Natural killer cell treated with Interleukin-12 subunit alpha and Interleukin-12 subunit beta and Interleukin-15 and Interleukin-18, amount 100 ng/mL, for 72 hours (primary cell): ENCODE measurements at regions not wholly inside any gene's neighbourhood (a gene's known extent, or its start where the extent isn't known, plus 50 kb on each side); places are given as distances from the start of the nearest gene placed in this dataset.
"Not testable (repeated sequence)": the region's sequence is repeated elsewhere in the genome, so short reads cannot be mapped to it uniquely, and the experiment has no call there.

Experiments used
- ATAC-seq, 2 donors: fragments of 150-1000 bp; cut with Tn5 transposase in 1 of 2; sonication (Bioruptor Pico), chemical (Tn5 transposase) in 1 of 2; 2 replicates each; pipeline ENCODE4 v1.10.0; 2021
- DNase-seq: peaks from one replicate; pipeline ENCODE4 v3.0.0; 2022; ENCODE audit warnings: low spot score
- H3K27ac Mint-ChIP-seq, 2 donors: 1 replicate in 1 of 2; 2 replicates in 1 of 2; pipeline ENCODE4 v1.8.0; 2022; ENCODE audit warnings: mixed read lengths in 2 of 2, mild to moderate bottlenecking in 1 of 2, moderate library complexity in 1 of 2
- H3K27me3 Mint-ChIP-seq, 2 donors: 1 replicate in 1 of 2; 2 replicates in 1 of 2; pipeline ENCODE4 v1.8.0; 2022; ENCODE audit warnings: mixed read lengths in 2 of 2
- H3K36me3 Mint-ChIP-seq: one replicate; pipeline ENCODE4 v1.8.0; 2022; ENCODE audit warnings: mixed read lengths
- H3K4me1 Mint-ChIP-seq, 2 donors: 1 replicate in 1 of 2; 2 replicates in 1 of 2; pipeline ENCODE4 v1.8.0; 2022; ENCODE audit warnings: low read depth in 2 of 2, mixed read lengths in 2 of 2, mild to moderate bottlenecking in 1 of 2
- H3K4me3 Mint-ChIP-seq: one replicate; pipeline ENCODE4 v1.8.0; 2022; ENCODE audit warnings: mixed read lengths
- H3K9me3 Mint-ChIP-seq: 2 replicates; pipeline ENCODE4 v1.8.0; 2022; ENCODE audit warnings: mixed read lengths

GRCh38 chr16:13351601-13352217 lies 450.3 kb downstream of the SHISA9 start:
- no peaks in the 10 kb centered on the region for H3K4me1 Mint-ChIP-seq
- H3K27me3 Mint-ChIP-seq, result no peaks in the 10 kb centered on the region
- DNase-seq (no peak), ATAC-seq (no peak)
- H3K36me3 Mint-ChIP-seq, result no peaks in the 10 kb centered on the region
- peaks cover 15% of the 10 kb centered on the region for H3K9me3 Mint-ChIP-seq
- H3K4me3 Mint-ChIP-seq, result no peak overlapping the region
- no peak overlapping the region for H3K27ac Mint-ChIP-seq

GRCh38 chr16:13352796-13353195 lies 451.4 kb downstream of the SHISA9 start:
- not testable (repeated sequence) for H3K36me3 Mint-ChIP-seq, H3K27ac Mint-ChIP-seq, ATAC-seq, H3K27me3 Mint-ChIP-seq, DNase-seq, H3K4me1 Mint-ChIP-seq, H3K4me3 Mint-ChIP-seq
- peaks cover 22% of the 10 kb centered on the region for H3K9me3 Mint-ChIP-seq

- not testable (repeated sequence) for H3K4me3 Mint-ChIP-seq, ATAC-seq, H3K27ac Mint-ChIP-seq, H3K4me1 Mint-ChIP-seq, H3K27me3 Mint-ChIP-seq, DNase-seq
- H3K9me3 Mint-ChIP-seq, result peaks cover 25% of the 10 kb centered on the region
- peaks cover 12% of the 10 kb centered on the region for H3K36me3 Mint-ChIP-seq
Measured at GRCh38 chr16:13357842-13358241, 456.4 kb downstream of the SHISA9 start.

- Mint-ChIP-seq H3K36me3 (peaks cover 12% of the 10 kb centered on the region), H3K4me3 (no peak overlapping the region)
Measured at GRCh38 chr16:13359835-13360234, 458.4 kb downstream of the SHISA9 start.

DNA sequence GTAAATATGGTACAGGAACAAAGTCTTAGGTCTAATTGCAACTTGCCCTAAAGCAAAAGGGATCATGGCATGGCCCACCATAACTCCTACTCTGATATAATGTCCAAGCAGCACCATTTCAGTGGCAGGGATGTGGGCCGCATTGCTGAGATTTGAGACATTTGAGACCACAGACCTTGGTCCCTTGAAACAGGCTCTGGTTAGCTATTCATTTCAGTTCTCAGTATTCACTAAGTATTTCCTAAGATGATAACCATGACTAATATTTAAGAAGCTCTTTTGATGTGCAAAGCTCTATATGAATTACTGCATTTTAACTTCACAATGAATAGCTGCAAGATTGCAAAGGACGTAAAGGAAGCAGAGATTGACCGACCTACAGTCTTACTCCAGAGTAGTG lies 471.0 kb downstream of the SHISA9 start:
- DNase-seq (no peak), ATAC-seq (no peak)
- H3K4me1 Mint-ChIP-seq, result no peaks in the 10 kb centered on the region
- no peak overlapping the region for H3K27ac Mint-ChIP-seq
- H3K9me3 Mint-ChIP-seq, result peaks cover 5% of the 10 kb centered on the region
- no peak overlapping the region for H3K4me3 Mint-ChIP-seq
- H3K27me3 Mint-ChIP-seq, result no peaks in the 10 kb centered on the region
- peaks cover 5% of the 10 kb centered on the region for H3K36me3 Mint-ChIP-seq

More at GRCh38 chr16:13359835-13360234, 458.4 kb downstream of the SHISA9 start:
- Mint-ChIP-seq H3K27me3 (no peaks in the 10 kb centered on the region), H3K4me1 (no peaks in the 10 kb centered on the region), H3K27ac (no peak overlapping the region), H3K9me3 (peaks cover 18% of the 10 kb centered on the region)
- DNase-seq (no peak), ATAC-seq (no peak)

GRCh38 chr16:13376174-13376573 lies 474.8 kb downstream of the SHISA9 start:
- DNase-seq, result no peak
- Mint-ChIP-seq H3K27ac (no peak overlapping the region), H3K27me3 (no peaks in the 10 kb centered on the region), H3K4me3 (no peak overlapping the region), H3K9me3 (peaks cover 13% of the 10 kb centered on the region), H3K36me3 (peaks cover 5% of the 10 kb centered on the region), H3K4me1 (no peaks in the 10 kb centered on the region)
- no peak for ATAC-seq

DNA sequence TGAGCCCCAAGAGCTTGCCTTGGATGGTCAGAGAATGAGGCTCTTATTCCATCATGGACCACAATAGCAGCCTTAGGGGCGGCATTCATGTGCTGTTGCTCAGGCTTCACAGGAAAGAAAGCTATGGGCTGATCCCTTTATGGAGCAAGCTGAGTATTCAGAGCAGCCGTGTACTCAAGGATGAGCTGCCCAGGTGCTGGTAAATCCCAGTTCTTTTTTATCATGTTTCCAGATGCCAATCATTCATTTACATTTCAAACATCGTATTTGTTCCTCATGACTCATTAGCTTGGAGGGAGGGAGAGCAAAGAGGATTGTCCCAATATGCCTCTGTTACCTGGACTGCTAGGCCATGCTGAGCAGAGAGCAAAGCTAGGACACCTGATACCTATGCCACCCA lies 475.7 kb downstream of the SHISA9 start:
- Mint-ChIP-seq H3K36me3 (peaks cover 5% of the 10 kb centered on the region), H3K27ac (no peak overlapping the region), H3K4me1 (no peaks in the 10 kb centered on the region), H3K4me3 (no peak overlapping the region), H3K9me3 (peaks cover 14% of the 10 kb centered on the region), H3K27me3 (no peaks in the 10 kb centered on the region)
- DNase-seq (no peak), ATAC-seq (no peak)

GRCh38 chr16:13378151-13378550 lies 476.8 kb downstream of the SHISA9 start:
- ATAC-seq (no peak), DNase-seq (no peak)
- H3K27me3 Mint-ChIP-seq, result no peaks in the 10 kb centered on the region
- H3K36me3 Mint-ChIP-seq, result peaks cover 10% of the 10 kb centered on the region
- no peak overlapping the region for H3K4me3 Mint-ChIP-seq
- H3K9me3 Mint-ChIP-seq, result peaks cover 18% of the 10 kb centered on the region
- no peaks in the 10 kb centered on the region for H3K4me1 Mint-ChIP-seq
- no peak overlapping the region for H3K27ac Mint-ChIP-seq

- H3K4me3 Mint-ChIP-seq, result no peak overlapping the region
- ATAC-seq (no peak), DNase-seq (no peak)
- no peak overlapping the region for H3K27ac Mint-ChIP-seq
- H3K9me3 Mint-ChIP-seq, result peaks cover 20% of the 10 kb centered on the region
- H3K27me3 Mint-ChIP-seq, result no peaks in the 10 kb centered on the region
- peaks cover 11% of the 10 kb centered on the region for H3K36me3 Mint-ChIP-seq
- no peaks in the 10 kb centered on the region for H3K4me1 Mint-ChIP-seq
Measured at GRCh38 chr16:13379266-13379665, 477.9 kb downstream of the SHISA9 start.

GRCh38 chr16:13385156-13386040 lies 484.0 kb downstream of the SHISA9 start:
- not testable (repeated sequence) for ATAC-seq, H3K4me1 Mint-ChIP-seq, H3K27me3 Mint-ChIP-seq, H3K27ac Mint-ChIP-seq, DNase-seq, H3K4me3 Mint-ChIP-seq
- peaks cover 26% of the 10 kb centered on the region for H3K9me3 Mint-ChIP-seq
- peaks cover 13% of the 10 kb centered on the region for H3K36me3 Mint-ChIP-seq

DNA sequence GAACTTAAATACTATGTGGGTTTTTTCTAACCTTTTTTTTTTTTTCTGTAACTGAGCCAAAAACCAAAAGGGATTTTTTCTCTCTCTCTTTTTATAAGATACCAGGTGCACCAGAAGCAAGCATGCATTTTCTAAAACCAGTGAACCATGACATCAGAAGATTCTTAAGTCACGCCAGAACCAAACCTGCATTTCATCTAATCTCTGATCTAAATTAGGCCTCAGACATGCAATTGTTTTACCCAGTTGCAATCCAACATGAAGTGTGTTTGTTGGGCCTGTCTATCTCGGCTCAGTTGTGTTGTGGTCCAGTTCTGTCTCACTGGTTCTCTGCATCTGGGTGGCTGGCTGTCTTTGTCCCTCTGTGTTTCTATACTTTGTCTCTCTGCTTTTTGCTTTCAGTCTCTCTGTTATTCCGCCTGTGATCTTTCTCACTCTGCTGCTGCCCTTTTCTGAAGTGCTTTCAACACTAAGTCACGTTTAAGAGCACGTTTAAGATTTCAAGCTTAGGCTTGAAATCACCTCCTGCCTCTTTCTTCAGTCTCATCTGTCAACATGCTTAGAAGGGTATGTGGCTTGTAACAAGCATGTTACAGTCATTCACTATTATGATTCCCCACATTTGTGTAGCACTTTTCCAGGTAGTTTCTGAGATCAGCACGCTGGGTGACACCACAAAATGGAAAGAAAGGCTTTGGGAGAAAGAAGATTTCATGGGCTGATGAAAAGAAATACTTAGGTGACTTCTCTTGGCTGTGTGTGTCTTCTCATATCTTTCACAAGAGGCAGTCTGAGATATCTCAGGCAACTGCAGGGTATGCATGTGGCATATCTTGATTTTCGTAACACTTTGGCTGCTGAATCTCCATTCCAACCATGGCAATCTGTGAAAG lies 488.9 kb downstream of the SHISA9 start:
- no peak for ATAC-seq
- no peak overlapping the region for H3K27ac Mint-ChIP-seq
- peaks cover 0 to 6% of the 10 kb centered on the region in 2 donors for H3K27me3 Mint-ChIP-seq
- no peaks in the 10 kb centered on the region for H3K4me1 Mint-ChIP-seq
- H3K4me3 Mint-ChIP-seq, result no peak overlapping the region
- peaks cover 15% of the 10 kb centered on the region for H3K9me3 Mint-ChIP-seq
- H3K36me3 Mint-ChIP-seq, result no peaks in the 10 kb centered on the region
- no peak for DNase-seq

DNA sequence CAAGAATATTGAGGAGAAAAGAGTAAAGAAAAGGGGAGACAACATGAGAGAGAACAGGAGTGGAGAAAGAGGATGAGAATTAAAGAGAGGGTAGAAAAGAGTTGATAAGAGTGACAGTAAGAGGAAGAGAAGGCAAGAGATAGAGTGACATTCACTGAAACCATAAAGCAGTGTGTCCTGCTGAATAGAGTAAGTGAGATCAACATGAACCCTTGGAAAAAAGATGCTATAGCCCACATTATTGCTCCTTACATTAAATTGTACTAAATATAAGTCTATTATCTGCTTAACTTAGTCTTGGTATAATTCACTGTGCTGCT lies 489.5 kb downstream of the SHISA9 start:
- peaks cover 11% of the 10 kb centered on the region for H3K9me3 Mint-ChIP-seq
- H3K4me1 Mint-ChIP-seq, result no peaks in the 10 kb centered on the region
- ATAC-seq (no peak), DNase-seq (no peak)
- H3K4me3 Mint-ChIP-seq, result no peak overlapping the region
- H3K27ac Mint-ChIP-seq, result no peak overlapping the region
- H3K36me3 Mint-ChIP-seq, result no peaks in the 10 kb centered on the region
- peaks cover 0 to 6% of the 10 kb centered on the region in 2 donors for H3K27me3 Mint-ChIP-seq

DNA sequence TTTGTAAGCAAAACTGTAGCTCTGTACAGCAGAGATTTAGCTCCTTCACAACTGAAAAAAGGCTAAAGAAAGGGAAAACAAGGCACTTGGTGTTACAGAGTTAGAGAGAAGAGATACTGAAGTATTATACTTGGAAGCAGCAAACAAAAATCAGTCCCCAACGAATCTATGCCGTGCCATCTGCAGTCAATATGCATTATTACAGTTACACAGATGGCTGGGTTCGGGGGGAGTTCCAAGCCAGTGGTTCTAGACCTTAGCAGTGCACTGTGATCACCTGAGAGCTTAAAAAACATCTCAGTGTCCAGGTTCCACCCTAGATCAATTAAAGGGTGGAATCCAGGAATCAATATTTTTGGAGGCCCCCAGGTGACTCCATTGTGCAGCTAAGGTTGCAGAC lies 489.9 kb downstream of the SHISA9 start:
- ATAC-seq, result no peak
- peaks cover 0 to 6% of the 10 kb centered on the region in 2 donors for H3K27me3 Mint-ChIP-seq
- no peak for DNase-seq
- no peaks in the 10 kb centered on the region for H3K4me1 Mint-ChIP-seq
- no peak overlapping the region for H3K27ac Mint-ChIP-seq
- H3K4me3 Mint-ChIP-seq, result no peak overlapping the region
- H3K36me3 Mint-ChIP-seq, result no peaks in the 10 kb centered on the region
- H3K9me3 Mint-ChIP-seq, result peaks cover 11% of the 10 kb centered on the region

- Mint-ChIP-seq H3K27me3 (peaks cover 0 to 6% of the 10 kb centered on the region in 2 donors), H3K36me3 (no peaks in the 10 kb centered on the region), H3K4me1 (no peaks in the 10 kb centered on the region), H3K4me3 (no peak overlapping the region), H3K9me3 (peaks cover 11% of the 10 kb centered on the region), H3K27ac (no peak overlapping the region)
- ATAC-seq (no peak), DNase-seq (no peak)
Measured at GRCh38 chr16:13392341-13392740, 490.9 kb downstream of the SHISA9 start.
